RWPE2 (cell line): ENCODE measurements at regions not wholly inside any gene's neighbourhood (a gene's known extent, or its start where the extent isn't known, plus 50 kb on each side); places are given as distances from the start of the nearest gene placed in this dataset.

Experiments used
- ATAC-seq: fragments of 200-7000 bp; cut with Tn5 transposase; 3 replicates; pipeline ENCODE4 v1.9.1; 2021; ENCODE audit warnings: low read depth
- DNase-seq: peaks from one replicate; pipeline ENCODE4 v3.0.0-alpha.2; 2020; ENCODE audit warnings: low spot score
- H3K27ac ChIP-seq: fragments of 450-650 bp; 2 replicates; pipeline ENCODE4 v1.5.1; 2017; ENCODE audit warnings: mild to moderate bottlenecking; ENCODE audit not compliant: poor library complexity, severe bottlenecking
- H3K27me3 ChIP-seq: fragments of 250-450 bp; sonication (Bioruptor Pico); 2 replicates; pipeline ENCODE4 v1.5.1; 2021; ENCODE audit warnings: mild to moderate bottlenecking, moderate library complexity; ENCODE audit not compliant: insufficient read depth, poor library complexity, severe bottlenecking
- H3K36me3 ChIP-seq: fragments of 250-450 bp; sonication (Bioruptor Pico); 2 replicates; pipeline ENCODE4 v1.5.1; 2020; ENCODE audit warnings: low read depth, mild to moderate bottlenecking, moderate library complexity
- H3K4me1 ChIP-seq: fragments of 250-450 bp; sonication (Bioruptor Pico); 2 replicates; pipeline ENCODE4 v1.5.1; 2021; ENCODE audit warnings: mild to moderate bottlenecking, moderate library complexity; ENCODE audit not compliant: insufficient read depth, poor library complexity, severe bottlenecking
- H3K4me3 ChIP-seq: fragments of 250-450 bp; sonication (Bioruptor Pico); 2 replicates; pipeline ENCODE4 v1.5.1; 2021; ENCODE audit warnings: mild to moderate bottlenecking, moderate library complexity; ENCODE audit not compliant: severe bottlenecking
- H3K9me3 ChIP-seq: fragments of 250-450 bp; sonication (Bioruptor Pico); 2 replicates; pipeline ENCODE4 v1.5.1; 2021; ENCODE audit warnings: mild to moderate bottlenecking, moderate library complexity; ENCODE audit not compliant: severe bottlenecking
- CTCF ChIP-seq: fragments of 450-650 bp; IDR thresholded peaks from one replicate; pipeline ENCODE4 v1.5.1; 2017; ENCODE audit warnings: mild to moderate bottlenecking, moderate library complexity; ENCODE audit not compliant: poor library complexity, severe bottlenecking

- TF ChIP-seq CTCF = no peak
- H3K27ac ChIP-seq = no peak overlapping the region
- DNase-seq (no peak), ATAC-seq (no peak)
- H3K4me1 ChIP-seq = no peaks in the 10 kb centered on the region
- no peaks in the 10 kb centered on the region for H3K36me3 ChIP-seq
- no peaks in the 10 kb centered on the region for H3K9me3 ChIP-seq
- no peaks in the 10 kb centered on the region for H3K27me3 ChIP-seq
- no peak overlapping the region for H3K4me3 ChIP-seq
Measured at GRCh38 chr13:74259641-74260040, 125.4 kb upstream of the KLF12 start.

GRCh38 chr13:74258961-74259360, 124.8 kb upstream of the KLF12 start:
- no peak for DNase-seq
- Histone ChIP-seq H3K4me3 (no peak overlapping the region), H3K4me1 (no peaks in the 10 kb centered on the region), H3K36me3 (no peaks in the 10 kb centered on the region), H3K27ac (no peak overlapping the region), H3K27me3 (no peaks in the 10 kb centered on the region), H3K9me3 (no peaks in the 10 kb centered on the region)
- TF ChIP-seq CTCF = no peak
- ATAC-seq = no peak

GRCh38 chr13:74256969-74257368, 122.8 kb upstream of the KLF12 start:
- no peaks in the 10 kb centered on the region for H3K36me3 ChIP-seq
- no peak for ATAC-seq

GRCh38 chr13:74253161-74253560, 119.0 kb upstream of the KLF12 start:
- no peaks in the 10 kb centered on the region for H3K9me3 ChIP-seq
- no peaks in the 10 kb centered on the region for H3K27me3 ChIP-seq
- no peaks in the 10 kb centered on the region for H3K36me3 ChIP-seq
- H3K4me3 ChIP-seq = no peak overlapping the region
- H3K27ac ChIP-seq = no peak overlapping the region
- DNase-seq = no peak
- no peak for TF ChIP-seq CTCF
- no peak for ATAC-seq
- peaks cover 13% of the 10 kb centered on the region for H3K4me1 ChIP-seq

More at GRCh38 chr13:74256969-74257368, 122.8 kb upstream of the KLF12 start:
- no peak for TF ChIP-seq CTCF
- H3K27me3 ChIP-seq = no peaks in the 10 kb centered on the region
- H3K9me3 ChIP-seq = no peaks in the 10 kb centered on the region
- no peak overlapping the region for H3K4me3 ChIP-seq
- no peaks in the 10 kb centered on the region for H3K4me1 ChIP-seq
- H3K27ac ChIP-seq = no peak overlapping the region
- no peak for DNase-seq

- Histone ChIP-seq H3K36me3 (no peaks in the 10 kb centered on the region), H3K9me3 (no peaks in the 10 kb centered on the region), H3K4me3 (no peak overlapping the region), H3K27ac (peak overlapping the region; percentile 65), H3K27me3 (no peaks in the 10 kb centered on the region), H3K4me1 (peaks cover 13% of the 10 kb centered on the region)
- DNase-seq = no peak
- ATAC-seq = peak; percentile 50
- TF ChIP-seq CTCF = no peak
Measured at GRCh38 chr13:74251778-74252519, 117.7 kb upstream of the KLF12 start.
